HPDE6-E6E7 (cell line): ENCODE measurements at regions not wholly inside any gene's neighbourhood (a gene's known extent, or its start where the extent isn't known, plus 50 kb on each side); places are given as distances from the start of the nearest gene placed in this dataset.
"Not testable (repeated sequence)": the region's sequence is repeated elsewhere in the genome, so short reads cannot be mapped to it uniquely, and the experiment has no call there.

Source experiments
- DNase-seq: peaks from one replicate; pipeline ENCODE4 v3.0.0; 2011; ENCODE audit warnings: missing footprints; ENCODE audit errors: extremely low spot score

DNA sequence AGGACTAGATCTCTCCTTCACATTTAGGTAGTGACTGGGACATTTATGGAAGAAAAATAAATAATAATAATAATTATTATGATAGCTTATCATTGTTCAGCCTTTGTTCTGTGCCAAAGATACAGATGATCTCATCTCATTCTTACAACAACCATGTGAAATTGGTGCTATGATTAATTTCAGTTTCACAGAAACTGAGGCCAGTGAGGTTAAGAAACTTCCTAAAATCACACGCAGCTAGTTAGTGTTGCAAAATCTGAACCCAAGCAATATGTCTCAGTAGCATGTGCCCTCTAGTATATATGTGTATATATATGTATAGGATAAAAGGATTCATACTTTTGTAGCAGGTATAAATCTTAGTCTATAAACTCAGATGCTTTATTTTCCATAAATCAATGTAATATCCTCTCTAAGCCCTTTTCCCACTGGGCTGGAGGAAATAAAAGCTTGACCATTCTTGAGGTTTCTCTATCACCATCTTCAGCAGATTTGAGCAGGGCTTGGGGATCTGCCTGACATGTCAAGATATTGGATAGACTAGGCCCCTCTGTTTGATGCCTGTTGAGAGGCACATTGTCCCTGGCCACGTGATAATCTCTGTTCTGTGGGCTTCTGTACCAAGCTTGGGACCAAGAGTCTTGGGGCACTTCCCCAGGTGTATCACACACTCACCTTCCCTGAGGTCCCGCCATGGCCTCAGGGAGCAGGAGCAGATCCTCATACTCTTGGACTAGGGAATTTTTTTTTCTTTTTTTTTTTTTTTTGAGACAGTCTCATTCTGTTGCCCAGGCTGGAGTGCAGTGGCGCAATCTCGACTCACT is 172.6 kb upstream of the NRP1 start:
- no peak for DNase-seq

GRCh38 chr10:33506391-33506790 is 171.9 kb upstream of the NRP1 start:
- DNase-seq, result no peak

- no peak for DNase-seq
Measured at GRCh38 chr10:33501161-33501560, 166.7 kb upstream of the NRP1 start.

- DNase-seq, result no peak
Measured at GRCh38 chr10:33498391-33498891, 164.0 kb upstream of the NRP1 start.

GRCh38 chr10:33497338-33497737 is 162.9 kb upstream of the NRP1 start:
- no peak for DNase-seq

DNA sequence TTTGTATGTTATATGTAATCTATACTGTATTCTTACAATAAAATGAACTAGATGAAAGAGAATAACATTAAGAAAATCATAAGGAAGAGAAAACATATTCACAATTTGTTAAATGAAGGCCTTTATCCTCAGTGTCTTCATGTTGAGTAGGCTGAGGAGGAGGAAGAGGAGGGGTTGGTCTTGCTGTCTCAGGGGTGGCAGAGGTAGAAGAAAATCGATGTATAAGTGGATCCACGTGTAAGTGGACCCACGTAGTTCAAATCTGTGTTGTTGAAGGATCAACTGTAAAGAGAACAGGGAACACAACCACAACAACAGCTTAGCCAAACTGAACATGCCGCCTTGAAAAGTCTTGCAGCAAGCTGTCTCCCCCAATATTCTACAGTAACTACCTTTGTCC is 161.6 kb upstream of the NRP1 start:
- no peak for DNase-seq

DNA sequence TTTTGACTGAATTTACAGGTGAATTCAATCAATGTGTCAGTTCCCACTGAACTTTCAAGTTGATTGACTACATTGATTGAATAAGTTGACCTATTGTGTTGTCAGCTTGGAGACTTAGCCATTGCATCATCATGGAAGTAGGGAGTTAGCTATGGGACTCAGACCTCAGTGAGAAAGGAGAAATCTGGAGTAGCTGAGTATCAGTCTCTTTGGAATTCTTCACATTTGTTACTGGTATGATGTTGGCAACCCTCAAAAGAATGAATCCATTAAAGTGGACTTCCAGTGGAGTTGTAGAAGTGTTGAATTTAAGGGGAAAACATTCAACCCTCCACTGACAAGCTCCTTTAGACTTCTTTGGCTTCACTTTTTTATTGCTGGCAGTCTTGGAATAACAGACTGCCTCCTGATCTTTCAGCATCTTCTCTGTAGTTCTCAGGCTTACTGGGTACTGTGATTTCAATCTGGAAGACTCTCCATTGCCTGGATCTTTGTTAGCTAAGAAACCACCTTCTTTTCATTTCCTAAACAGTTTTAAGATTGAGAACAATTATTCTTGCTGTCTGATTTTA is 160.3 kb upstream of the NRP1 start:
- DNase-seq, result no peak

DNA sequence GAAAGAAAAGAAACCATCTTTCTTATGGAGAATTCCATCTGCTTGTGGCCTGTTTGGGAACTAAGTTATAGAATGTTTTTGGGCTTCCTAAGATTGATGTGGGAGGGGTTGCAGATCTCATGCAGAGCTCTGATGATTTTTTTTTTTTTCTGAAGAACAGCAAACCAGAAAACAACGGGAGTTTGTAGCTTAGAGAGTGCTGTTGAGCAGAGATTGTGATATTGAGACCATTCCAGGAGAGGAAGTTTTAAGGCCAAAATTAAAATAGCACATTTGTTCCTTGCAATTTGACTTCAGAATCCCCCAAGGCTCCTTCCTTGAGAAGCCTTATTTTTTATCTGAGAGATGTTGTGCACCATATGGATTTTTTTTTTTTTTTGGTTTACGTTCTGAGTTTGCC is 159.5 kb upstream of the NRP1 start:
- no peak for DNase-seq

DNA sequence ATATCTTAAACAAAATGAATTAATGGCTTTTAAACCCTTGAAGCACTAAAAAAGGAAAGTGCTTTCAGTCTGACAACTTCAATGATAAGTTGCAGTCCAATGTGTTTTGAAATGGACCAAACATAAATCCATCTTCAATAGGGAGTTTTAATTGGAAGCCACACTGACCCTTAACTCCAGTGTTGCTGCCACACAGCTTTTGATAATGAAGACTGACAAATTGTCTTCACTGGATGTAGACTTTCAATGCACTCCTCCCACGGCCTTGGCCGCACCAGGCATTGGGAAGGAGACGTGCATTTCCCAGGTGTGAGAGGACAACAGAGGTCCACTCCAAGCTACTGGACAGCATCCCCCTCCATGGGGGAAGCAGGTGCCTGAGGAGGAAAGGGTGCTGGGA is 159.0 kb upstream of the NRP1 start:
- no peak for DNase-seq

DNA sequence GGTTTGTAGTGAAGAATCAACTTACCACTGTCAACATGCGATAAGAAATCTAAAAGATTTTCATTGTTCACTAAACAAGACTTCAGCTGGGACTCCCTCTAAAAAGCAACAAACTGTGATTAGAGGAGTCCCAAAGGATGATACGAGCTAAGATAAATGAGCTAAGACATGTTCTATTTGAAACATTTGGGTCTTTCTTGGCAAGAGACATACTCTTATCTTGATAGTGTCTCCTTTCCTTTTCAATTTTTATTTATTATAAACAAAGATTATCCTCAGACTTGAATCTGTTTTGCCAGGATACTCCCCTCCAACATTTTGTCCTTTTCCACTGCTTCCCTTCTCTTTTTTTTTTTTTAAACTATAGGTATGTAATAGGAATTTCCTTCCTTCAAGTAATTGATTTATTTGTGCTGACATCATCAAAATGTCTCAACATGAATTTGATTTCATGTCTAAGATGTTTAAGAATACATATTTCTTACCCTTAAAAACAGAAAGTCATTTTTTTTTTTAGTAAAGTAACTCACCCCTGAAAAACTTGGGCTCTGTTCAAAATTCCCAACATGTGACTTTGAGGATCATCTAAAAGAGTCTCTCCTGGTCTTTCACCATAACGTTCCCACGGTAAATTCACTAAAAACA is 158.4 kb upstream of the NRP1 start:
- no peak for DNase-seq

DNA sequence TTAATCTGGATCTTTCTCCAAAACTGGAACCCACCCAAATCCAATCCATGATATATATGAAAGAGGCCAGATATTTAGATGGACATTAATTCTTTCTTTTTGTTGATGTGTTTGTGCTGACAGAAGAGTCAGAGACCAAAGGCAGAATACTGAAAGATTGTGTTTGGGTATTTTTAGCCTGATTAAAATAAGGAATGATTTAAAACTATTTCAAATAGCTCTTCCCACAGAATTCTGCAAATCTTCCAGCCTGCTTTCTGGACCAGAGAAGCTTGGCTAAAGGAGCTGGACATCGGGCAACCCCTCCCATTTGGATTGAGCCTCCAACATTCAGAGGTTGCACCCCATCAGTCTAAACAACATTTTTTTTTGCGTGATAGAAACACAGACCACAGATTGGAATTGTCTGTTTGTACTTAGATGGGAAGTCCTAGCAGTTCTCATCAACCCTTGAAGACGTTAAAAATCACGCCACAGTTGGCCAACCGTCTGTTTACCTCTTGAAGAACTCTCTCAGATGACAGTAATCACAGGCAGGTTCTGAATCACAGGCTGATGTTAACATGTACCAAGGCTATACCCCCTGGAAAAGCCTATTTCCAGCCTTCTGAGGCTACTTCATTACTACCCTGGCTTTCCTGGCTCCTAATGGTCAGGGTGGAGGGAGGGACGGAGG is 155.2 kb upstream of the NRP1 start:
- no peak for DNase-seq

DNA sequence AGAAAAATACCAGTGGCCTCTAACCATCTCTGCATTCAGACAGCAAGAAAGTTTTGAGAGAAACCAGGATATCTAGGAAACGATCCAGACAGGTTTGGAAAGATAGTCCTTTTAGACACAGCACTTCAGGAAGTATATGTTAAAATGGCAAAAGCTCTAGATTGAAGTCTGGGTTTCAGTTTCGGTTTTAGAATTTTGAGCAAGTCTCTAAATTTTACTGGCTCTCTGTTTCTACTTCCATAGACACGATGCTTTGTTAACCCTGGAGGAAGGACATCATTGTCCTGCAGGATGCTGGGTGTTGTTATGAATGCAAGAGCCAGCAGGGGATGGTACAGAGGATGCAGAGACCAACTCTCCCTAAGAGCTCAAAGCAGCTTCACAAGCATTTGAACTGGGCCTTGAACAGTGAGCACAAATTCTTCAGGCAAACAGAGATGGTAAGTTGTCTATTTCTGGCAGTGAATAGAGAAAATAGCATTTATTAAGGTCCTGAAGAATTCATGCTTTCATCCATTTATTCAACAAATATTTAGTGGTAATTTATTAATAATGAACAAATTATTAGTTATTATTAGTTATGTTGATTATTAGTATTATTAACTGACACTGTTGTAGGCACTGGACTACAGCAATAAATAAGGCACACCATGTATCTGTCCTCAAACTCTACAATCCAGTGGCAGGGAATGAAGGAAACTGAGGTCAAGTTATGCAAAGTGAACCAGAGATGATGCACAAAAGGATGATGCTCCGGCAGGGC is 152.7 kb upstream of the NRP1 start:
- no peak for DNase-seq

DNA sequence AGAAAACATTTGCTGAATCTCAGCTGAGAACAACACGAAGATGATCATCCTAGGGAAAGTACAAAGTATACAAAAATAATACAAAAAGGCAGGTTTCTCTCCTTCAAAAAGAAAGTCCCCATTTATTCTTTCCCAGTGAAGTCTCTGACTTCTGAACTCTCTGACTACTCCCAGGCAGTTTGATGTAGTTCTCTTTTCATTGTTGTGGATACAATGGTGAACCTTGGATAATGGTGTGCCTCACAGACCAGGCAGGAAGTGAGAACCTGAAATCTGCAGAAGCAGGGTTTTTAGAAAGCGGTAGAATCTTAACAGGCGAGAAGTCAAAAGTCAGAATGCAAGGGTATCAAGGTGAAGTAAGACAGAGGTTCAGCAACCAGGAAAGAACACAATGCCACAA is 150.8 kb upstream of the NRP1 start:
- DNase-seq, result no peak

DNA sequence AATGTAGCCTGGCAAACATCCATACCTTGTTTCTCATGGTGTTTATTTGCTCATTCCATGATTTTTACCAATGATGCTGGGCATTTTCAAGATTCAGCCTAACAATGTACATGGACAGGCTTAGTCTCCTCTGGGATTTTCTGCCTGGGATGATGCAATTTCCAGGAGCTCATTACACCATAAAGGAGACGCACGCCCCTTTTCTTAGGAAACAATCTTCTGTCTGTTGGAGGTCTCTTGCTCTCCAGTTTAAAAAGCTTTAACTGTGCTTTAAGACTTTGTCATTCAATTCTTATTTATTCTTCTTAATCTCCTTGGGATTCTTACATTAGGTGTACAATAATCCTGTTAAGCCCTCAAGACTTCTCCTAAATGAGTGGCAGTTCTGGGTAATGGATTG is 150.3 kb upstream of the NRP1 start:
- DNase-seq, result no peak

GRCh38 chr10:33483816-33484190 is 149.3 kb upstream of the NRP1 start:
- no peak for DNase-seq

GRCh38 chr10:33483124-33483815 is 148.8 kb upstream of the NRP1 start:
- no peak for DNase-seq

GRCh38 chr10:33482486-33482885 is 148.0 kb upstream of the NRP1 start:
- no peak for DNase-seq

DNA sequence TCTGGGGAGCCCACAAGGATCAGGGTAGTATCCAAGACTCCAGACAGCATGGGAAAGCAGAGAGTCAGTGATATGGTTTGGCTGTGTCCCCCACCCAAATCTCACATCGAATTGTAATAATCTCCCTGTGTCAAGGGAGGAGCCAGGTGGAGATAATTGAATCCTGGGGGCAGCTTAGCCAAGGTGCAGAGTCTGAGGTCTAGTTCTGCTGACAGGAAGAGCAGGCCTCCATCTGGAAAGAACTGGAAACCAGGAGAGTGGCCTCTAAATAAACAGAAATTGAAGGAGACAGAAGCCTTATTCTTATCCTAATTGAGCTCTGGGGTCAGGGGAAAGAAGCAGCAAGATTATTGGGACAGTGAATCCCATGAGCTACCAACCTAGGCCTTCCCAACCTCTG is 146.7 kb upstream of the NRP1 start:
- DNase-seq, result no peak

DNA sequence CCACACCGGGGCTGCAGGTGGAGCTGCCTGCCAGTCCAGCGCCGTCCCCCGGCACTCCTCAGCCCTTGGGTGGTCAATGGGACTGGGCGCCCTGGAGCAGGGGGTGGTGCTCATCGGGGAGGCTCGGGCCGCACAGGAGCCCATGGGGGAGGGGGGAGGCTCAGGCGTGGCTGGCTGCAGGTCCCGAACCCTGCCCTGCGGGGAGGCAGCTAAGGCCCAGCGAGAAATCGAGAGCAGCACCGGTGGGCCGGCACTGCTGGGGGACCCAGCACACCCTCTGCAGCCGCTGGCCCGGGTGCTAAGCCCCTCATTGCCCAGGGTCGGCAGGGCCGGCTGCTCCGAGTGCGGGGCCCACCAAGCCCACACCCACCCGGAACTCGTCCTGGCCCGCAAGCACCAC is 145.9 kb upstream of the NRP1 start:
- DNase-seq, result not testable (repeated sequence)

GRCh38 chr10:33478675-33479125 is 144.2 kb upstream of the NRP1 start:
- DNase-seq, result no peak

DNA sequence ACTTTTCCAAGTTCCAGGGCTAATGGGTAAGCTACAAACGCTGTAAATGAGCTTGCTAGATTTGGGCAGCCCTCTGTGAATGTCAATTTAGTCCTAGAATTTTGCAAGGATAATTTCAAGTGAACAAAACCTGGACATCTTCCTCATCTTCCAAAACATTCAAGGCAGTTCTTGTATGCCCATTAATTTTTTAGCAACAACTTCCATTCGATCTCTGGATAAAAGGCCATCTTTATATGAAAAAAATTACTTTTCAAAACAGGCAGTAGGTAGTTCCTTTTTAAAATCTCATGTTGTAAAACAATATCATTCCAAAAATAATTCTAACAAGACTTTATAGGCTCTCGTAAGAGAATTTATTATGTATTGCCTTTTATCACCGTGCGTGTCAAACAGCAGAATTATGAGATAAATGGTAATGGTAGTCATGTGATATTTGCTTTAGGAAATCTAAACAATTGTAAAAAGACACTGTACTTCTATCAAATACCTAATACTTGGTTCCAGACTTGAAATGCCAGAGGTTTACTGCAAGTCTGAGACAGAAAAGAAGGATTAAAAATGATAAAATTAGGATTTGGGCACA is 143.7 kb upstream of the NRP1 start:
- no peak for DNase-seq
